MM.1S (cell line): ENCODE measurements at regions not wholly inside any gene's neighbourhood (a gene's known extent, or its start where the extent isn't known, plus 50 kb on each side); places are given as distances from the start of the nearest gene placed in this dataset.

Experiments used
- DNase-seq: peaks from one replicate; pipeline ENCODE4 v3.0.0-alpha.2; 2015
- H2AFZ ChIP-seq: fragments of 300-600 bp; sonication (generic); 2 replicates; pipeline ENCODE4 v1.6.0; 2016; ENCODE audit warnings: antibody characterized with exemption, low read length
- H3F3A ChIP-seq: fragments of 300-600 bp; sonication (generic); 2 replicates; pipeline ENCODE4 v1.6.1; 2016; ENCODE audit warnings: mild to moderate bottlenecking, antibody characterized with exemption, low read length, moderate library complexity, mixed read lengths; ENCODE audit not compliant: insufficient read depth
- H3K27ac ChIP-seq: fragments of 300-600 bp; sonication (generic); 2 replicates; pipeline ENCODE4 v1.5.1; 2016; ENCODE audit warnings: mild to moderate bottlenecking, low read length
- H3K27me3 ChIP-seq: fragments of 300-600 bp; sonication (generic); replicated peaks from 2 replicates; pipeline ENCODE4 v1.6.0; 2016; ENCODE audit warnings: low read length; ENCODE audit not compliant: insufficient read depth
- H3K36me3 ChIP-seq: fragments of 300-600 bp; sonication (generic); replicated peaks from 2 replicates; pipeline ENCODE4 v1.6.1; 2016; ENCODE audit warnings: mild to moderate bottlenecking, low read length, mixed read lengths; ENCODE audit not compliant: insufficient read depth
- H3K4me1 ChIP-seq: fragments of 300-600 bp; sonication (generic); 2 replicates; pipeline ENCODE4 v1.6.1; 2016; ENCODE audit warnings: low read length, mixed read lengths
- H3K4me2 ChIP-seq: fragments of 300-600 bp; sonication (generic); 2 replicates; pipeline ENCODE4 v1.6.0; 2016; ENCODE audit warnings: low read depth, low read length
- H3K4me3 ChIP-seq: fragments of 300-600 bp; sonication (generic); 2 replicates; pipeline ENCODE4 v1.5.1; 2016; ENCODE audit warnings: low read length, mixed read lengths
- H3K79me2 ChIP-seq: fragments of 300-600 bp; sonication (generic); 2 replicates; pipeline ENCODE4 v1.6.1; 2016; ENCODE audit warnings: mixed run types, low read length, mixed read lengths
- H3K9ac ChIP-seq: fragments of 300-600 bp; sonication (generic); 2 replicates; pipeline ENCODE4 v1.6.1; 2016; ENCODE audit warnings: low read length, mixed read lengths
- H3K9me2 ChIP-seq: fragments of 300-600 bp; sonication (generic); replicated peaks from 2 replicates; pipeline ENCODE4 v1.6.1; 2016; ENCODE audit warnings: mild to moderate bottlenecking, low read length, mixed read lengths; ENCODE audit not compliant: insufficient read depth
- H3K9me3 ChIP-seq: fragments of 300-600 bp; sonication (generic); replicated peaks from 2 replicates; pipeline ENCODE4 v1.6.1; 2016; ENCODE audit warnings: mild to moderate bottlenecking, low read length, mixed read lengths; ENCODE audit not compliant: insufficient read depth
- H4K20me1 ChIP-seq: fragments of 300-600 bp; sonication (generic); 2 replicates; pipeline ENCODE4 v1.6.1; 2016; ENCODE audit warnings: mild to moderate bottlenecking, low read length, moderate library complexity, mixed read lengths; ENCODE audit not compliant: insufficient read depth
- CTCF ChIP-seq: fragments of 300-600 bp; sonication (generic); IDR thresholded peaks from 2 replicates; pipeline ENCODE4 v1.5.1; 2016; ENCODE audit warnings: antibody characterized with exemption, low read length, mixed read lengths
- EZH2 ChIP-seq: fragments of 300-600 bp; sonication (generic); optimal IDR thresholded peaks from 2 replicates; pipeline ENCODE3; 2017; ENCODE audit warnings: low read depth, mild to moderate bottlenecking, antibody characterized with exemption, low read length, mixed read lengths
- EZH2phosphoT487 ChIP-seq: fragments of 300-600 bp; sonication (generic); IDR thresholded peaks from 2 replicates; pipeline ENCODE4 v1.6.1; 2018; ENCODE audit warnings: antibody characterized with exemption, low read length

- H3K27ac ChIP-seq: no peak overlapping the region
- no peaks in the 10 kb centered on the region for H3K9me3 ChIP-seq
- H3K4me3 ChIP-seq: no peak overlapping the region
- H3K79me2 ChIP-seq: no peaks in the 10 kb centered on the region
- no peaks in the 10 kb centered on the region for H3F3A ChIP-seq
- no peaks in the 10 kb centered on the region for H3K9me2 ChIP-seq
- H3K4me2 ChIP-seq: no peak overlapping the region
- no peak overlapping the region for H2AFZ ChIP-seq
- no peaks in the 10 kb centered on the region for H3K36me3 ChIP-seq
- H3K9ac ChIP-seq: no peak overlapping the region
- H4K20me1 ChIP-seq: no peaks in the 10 kb centered on the region
- TF ChIP-seq EZH2: no peak
- TF ChIP-seq EZH2phosphoT487: no peak
- TF ChIP-seq CTCF: no peak
- no peaks in the 10 kb centered on the region for H3K27me3 ChIP-seq
- H3K4me1 ChIP-seq: no peaks in the 10 kb centered on the region
- DNase-seq: no peak
These were observed 94.7 kb upstream of the OSMR start for GRCh38 chr5:38751103-38751502.

GRCh38 chr5:38752012-38752536 is 93.7 kb upstream of the OSMR start:
- H3K4me2 ChIP-seq: no peak overlapping the region
- H3K27me3 ChIP-seq: no peaks in the 10 kb centered on the region
- H3K79me2 ChIP-seq: no peaks in the 10 kb centered on the region
- H4K20me1 ChIP-seq: no peaks in the 10 kb centered on the region
- H3K9me2 ChIP-seq: no peaks in the 10 kb centered on the region
- H3K27ac ChIP-seq: no peak overlapping the region
- H2AFZ ChIP-seq: no peak overlapping the region
- no peak for DNase-seq
- no peak overlapping the region for H3K9ac ChIP-seq
- TF ChIP-seq CTCF (no peak), EZH2phosphoT487 (no peak), EZH2 (no peak)
- no peaks in the 10 kb centered on the region for H3K9me3 ChIP-seq
- H3K4me1 ChIP-seq: no peaks in the 10 kb centered on the region
- no peak overlapping the region for H3K4me3 ChIP-seq
- H3F3A ChIP-seq: no peaks in the 10 kb centered on the region
- H3K36me3 ChIP-seq: no peaks in the 10 kb centered on the region

GRCh38 chr5:38752622-38753021 is 93.2 kb upstream of the OSMR start:
- Histone ChIP-seq H3K4me1 (no peaks in the 10 kb centered on the region), H4K20me1 (no peaks in the 10 kb centered on the region), H3K27ac (no peak overlapping the region), H3K9me3 (no peaks in the 10 kb centered on the region), H3K4me3 (no peak overlapping the region), H3K36me3 (no peaks in the 10 kb centered on the region), H2AFZ (no peak overlapping the region), H3K4me2 (no peak overlapping the region), H3F3A (no peaks in the 10 kb centered on the region), H3K9me2 (no peaks in the 10 kb centered on the region), H3K9ac (no peak overlapping the region), H3K79me2 (no peaks in the 10 kb centered on the region), H3K27me3 (no peaks in the 10 kb centered on the region)
- DNase-seq: no peak
- no peak for TF ChIP-seq CTCF
- TF ChIP-seq EZH2phosphoT487: no peak
- no peak for TF ChIP-seq EZH2
